Activated CD8-positive, alpha-beta memory T cell treated with anti-CD3 and anti-CD28 coated beads for 36 hours (primary cell): ENCODE measurements at regions not wholly inside any gene's neighbourhood (a gene's known extent, or its start where the extent isn't known, plus 50 kb on each side); places are given as distances from the start of the nearest gene placed in this dataset.

Experiments
- CTCF ChIA-PET: fragments of 350-600 bp; sonication (Branson Sonifier 250); formaldehyde crosslinking; loops from one replicate; lab custom pipeline; 2021; ENCODE audit warnings: antibody characterized with exemption; lab: Charles Lee
- POLR2A ChIA-PET: fragments of 350-600 bp; sonication (Branson Sonifier 250); formaldehyde crosslinking; loops from one replicate; lab custom pipeline; 2021; ENCODE audit warnings: antibody characterized with exemption; lab: Charles Lee

GRCh38 chr14:76551906-76552305, 176.0 kb downstream of the ESRRB start:
- ChIA-PET POLR2A (no interaction called here), CTCF (no interaction called here)

DNA sequence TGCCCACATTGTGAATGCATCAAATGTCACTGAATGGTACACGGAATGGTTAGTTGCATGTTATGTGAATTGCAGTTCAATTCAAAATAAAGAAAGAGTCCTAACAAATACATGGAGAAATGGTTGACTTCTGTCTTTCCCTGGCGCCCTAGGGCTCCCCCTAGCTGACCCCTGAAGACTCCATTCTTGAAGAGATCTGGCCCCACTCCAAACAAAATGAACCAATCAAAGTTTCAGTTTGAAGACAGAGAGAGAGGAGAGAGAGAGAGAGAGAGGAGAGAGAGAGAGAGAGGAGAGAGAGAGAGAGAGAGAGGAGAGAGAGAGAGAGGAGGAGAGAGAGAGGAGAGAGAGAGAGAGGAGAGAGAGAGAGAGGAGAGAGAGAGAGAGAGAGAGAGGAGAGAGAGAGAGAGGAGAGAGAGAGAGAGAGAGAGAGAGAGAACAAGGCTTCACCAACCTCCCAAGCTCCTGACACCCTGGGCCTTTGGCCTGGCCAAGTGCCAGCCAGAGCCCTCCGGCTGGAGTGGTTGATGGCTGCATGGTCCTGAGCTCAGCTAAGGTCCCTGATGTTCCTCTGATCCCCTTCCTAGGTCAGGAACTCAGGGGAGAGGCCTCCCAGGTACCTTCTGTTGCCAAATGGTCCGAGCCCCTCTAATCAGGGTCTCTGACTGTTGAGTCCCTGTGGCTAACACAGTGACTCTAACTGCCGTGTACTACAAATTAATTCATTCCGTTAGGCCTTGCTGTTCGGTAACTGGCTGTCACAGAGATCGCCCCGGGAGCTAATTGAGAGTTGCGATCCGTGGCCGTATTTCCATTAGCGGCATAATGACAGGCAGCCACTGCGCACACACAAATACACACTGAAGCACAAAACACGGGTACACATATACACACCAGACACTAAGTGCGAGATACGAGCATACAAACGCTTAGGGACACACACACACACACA, 188.8 kb downstream of the ESRRB start:
- POLR2A ChIA-PET = no interaction called here
- CTCF ChIA-PET = no interaction called here

GRCh38 chr14:76566439-76566838, 190.5 kb downstream of the ESRRB start:
- ChIA-PET POLR2A (no interaction called here), CTCF (no interaction called here)

- POLR2A ChIA-PET = no interaction called here
These were observed 186.7 kb upstream of the VASH1 start for GRCh38 chr14:76574416-76575095.

GRCh38 chr14:76575108-76575507, 186.2 kb upstream of the VASH1 start:
- POLR2A ChIA-PET = no interaction called here
- CTCF ChIA-PET = no interaction called here

More at GRCh38 chr14:76574416-76575095, 186.7 kb upstream of the VASH1 start:
- CTCF ChIA-PET = no interaction called here

DNA sequence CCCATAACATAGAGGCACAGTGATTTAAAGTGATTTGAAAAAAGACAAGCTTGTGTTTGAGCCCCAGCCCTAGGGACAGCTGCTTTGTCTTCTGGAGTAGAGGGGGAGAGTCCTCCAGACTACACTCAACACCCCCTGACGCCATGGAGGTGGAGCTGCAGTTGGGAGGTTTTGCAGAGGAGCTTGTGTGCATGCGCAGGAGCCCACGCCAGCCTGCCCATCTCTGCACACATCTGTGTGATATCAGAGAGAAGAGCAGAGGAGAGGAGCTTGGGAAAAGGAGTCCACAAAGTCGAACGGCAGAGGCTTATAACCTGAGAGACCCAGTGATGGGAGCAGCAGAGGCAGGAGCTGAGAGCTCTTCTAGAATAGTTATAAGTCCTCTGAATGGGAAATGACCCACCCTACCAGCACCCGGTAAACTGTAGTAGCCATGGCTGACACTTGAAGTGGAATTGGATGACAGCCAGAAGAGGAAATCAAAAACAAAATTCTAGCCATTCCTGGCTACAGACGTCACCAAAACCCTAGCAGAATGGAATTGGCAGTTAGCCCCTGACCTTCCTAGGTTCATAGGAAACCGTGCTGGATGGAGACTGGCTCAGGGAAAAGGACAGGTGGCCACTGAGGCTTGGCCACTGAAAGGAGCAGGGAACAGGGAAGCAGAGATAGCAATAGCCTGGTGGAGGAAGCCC, 185.1 kb upstream of the VASH1 start:
- CTCF ChIA-PET = no interaction called here
- POLR2A ChIA-PET = no interaction called here

DNA sequence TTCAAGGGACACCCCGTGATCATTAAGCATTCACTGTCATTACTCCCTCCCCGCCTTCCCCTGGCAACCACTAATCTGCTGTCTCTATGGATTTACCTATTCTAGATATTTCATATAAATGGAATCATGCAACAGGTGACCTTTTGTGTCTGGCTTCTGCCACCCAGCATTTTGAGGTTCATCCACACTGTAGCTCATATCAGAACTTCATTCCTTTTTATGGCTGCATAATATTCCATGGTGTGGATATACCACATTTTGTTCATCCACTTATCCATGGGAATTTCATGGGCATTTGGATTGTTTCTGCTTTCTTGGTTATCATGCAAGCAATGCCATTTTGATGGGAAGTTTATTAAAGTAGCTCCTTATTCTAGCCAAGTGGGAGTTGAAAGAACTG, 184.2 kb upstream of the VASH1 start:
- ChIA-PET POLR2A (no interaction called here), CTCF (no interaction called here)

DNA sequence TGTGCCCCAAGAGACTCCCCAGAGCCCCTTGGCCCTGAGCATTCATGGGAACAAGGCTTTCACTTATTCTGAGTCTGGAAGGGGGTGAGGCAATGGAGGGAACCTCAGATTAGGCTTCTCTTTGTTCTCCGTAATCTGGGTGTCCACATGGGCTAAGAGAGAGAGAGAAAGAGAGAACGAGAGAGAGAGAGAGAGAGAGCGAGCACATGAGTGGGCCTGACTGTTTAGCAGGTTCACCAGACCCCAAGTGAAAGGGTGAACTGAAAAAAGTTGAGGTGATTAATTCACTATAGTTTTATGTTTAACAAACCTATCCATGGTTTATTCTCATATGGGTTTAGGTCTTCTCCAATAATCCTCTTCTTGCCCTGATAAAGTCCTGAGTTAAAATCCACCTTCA, 183.4 kb upstream of the VASH1 start:
- POLR2A ChIA-PET = no interaction called here
- CTCF ChIA-PET = no interaction called here

DNA sequence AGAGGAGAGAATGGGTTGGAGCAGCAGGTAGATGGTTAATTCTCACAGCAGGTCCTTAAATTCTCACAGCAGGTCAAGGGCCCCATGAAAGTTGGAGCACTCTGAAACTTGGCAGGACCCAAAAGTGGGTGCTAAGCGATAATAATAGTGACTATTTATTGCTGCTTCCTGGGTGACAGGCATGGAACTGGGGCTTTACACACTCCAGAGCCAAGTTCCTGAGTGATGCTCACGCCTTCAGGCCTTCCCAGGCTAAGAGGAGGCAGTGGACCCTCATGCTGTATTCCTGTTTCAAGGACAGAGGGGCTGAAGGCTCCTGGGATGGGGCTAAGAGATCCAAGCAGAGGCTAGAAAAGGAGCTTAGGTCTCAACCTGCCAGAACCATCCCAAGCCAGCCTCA, 180.9 kb upstream of the VASH1 start:
- ChIA-PET CTCF (no interaction called here), POLR2A (no interaction called here)

DNA sequence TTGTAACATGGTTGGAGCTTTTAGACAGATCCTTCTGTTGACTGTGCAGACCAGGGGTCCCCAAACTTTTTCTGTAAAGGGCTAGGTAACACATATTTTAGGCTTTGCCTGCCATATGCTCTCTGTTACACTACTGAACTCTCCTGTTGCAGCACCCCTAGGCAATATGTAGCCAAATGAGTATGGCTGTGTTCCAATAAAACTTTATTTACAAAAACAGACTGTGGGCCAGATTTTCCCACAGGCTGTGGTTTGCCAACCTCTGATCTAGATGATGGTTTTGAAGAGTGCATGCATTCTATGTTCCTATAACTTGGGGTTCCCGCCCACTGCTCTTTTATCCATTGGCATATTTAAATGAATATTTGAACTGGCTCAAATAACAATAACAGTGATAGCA, 180.3 kb upstream of the VASH1 start:
- ChIA-PET POLR2A (no interaction called here), CTCF (no interaction called here)

DNA sequence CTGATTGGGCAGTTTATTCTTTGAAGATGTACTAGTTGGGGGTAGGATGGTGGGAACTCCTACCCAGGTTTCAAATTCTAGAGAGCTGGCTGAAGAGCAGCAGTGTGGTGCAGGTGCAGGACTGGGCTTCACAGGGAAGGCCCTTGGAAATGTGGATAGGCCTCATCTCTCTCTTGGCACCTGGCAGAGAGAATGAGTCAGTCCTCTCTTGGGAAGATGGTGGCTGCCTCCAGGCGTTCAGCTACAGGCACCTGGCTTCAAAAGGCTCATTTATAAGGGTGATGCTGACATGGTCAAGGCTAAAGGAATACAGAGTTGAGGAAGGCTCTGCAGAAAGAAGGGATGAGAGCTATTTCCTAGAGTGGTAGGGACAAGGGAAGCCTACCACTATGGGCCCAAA, 179.7 kb upstream of the VASH1 start:
- CTCF ChIA-PET = no interaction called here
- POLR2A ChIA-PET = no interaction called here

DNA sequence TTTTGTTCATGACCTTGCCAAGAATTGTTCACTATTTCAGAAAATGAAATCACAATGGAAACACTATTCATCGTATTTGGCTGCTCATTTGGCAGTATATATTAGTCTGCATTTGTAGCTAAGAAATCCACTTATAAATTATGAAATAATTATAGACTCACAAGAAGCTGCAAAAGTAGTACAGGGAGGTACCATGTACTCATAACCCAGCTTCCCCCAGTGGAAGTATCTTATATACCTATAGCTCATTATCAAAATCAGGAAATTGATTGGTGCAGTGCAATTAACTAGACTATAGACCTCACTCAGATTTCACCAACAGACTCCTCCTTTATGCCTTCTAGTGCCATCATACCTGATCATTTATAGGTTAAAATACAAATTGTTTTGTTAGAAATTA, 178.8 kb upstream of the VASH1 start:
- ChIA-PET CTCF (no interaction called here), POLR2A (no interaction called here)

DNA sequence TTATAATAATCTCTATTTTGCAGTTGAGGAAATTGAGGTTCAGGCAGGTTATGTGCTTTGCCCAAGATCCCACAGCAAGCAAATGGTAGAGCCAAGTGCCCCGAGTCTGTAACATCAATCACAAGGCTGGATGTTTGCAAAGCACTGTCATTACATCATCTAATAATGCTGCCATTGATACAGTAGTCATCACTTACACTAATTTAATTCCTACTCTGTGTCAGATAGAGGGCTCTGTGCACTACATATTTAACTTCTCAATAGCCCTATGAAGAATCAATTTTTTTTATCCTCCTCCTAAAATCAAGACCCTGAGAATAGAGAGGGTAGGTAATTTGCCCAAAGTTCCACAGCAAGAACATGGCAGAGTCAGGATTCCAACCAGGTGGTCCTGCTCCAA, 178.1 kb upstream of the VASH1 start:
- CTCF ChIA-PET = no interaction called here

GRCh38 chr14:76583805-76584204, 177.5 kb upstream of the VASH1 start:
- CTCF ChIA-PET = no interaction called here
- POLR2A ChIA-PET = no interaction called here

More for the DNA sequence above, 178.1 kb upstream of the VASH1 start:
- POLR2A ChIA-PET = no interaction called here

- POLR2A ChIA-PET = no interaction called here
These were observed 177.0 kb upstream of the VASH1 start for GRCh38 chr14:76584271-76584702.

GRCh38 chr14:76585616-76586015, 175.7 kb upstream of the VASH1 start:
- POLR2A ChIA-PET = no interaction called here
- CTCF ChIA-PET = no interaction called here

More at GRCh38 chr14:76584271-76584702, 177.0 kb upstream of the VASH1 start:
- CTCF ChIA-PET = no interaction called here

DNA sequence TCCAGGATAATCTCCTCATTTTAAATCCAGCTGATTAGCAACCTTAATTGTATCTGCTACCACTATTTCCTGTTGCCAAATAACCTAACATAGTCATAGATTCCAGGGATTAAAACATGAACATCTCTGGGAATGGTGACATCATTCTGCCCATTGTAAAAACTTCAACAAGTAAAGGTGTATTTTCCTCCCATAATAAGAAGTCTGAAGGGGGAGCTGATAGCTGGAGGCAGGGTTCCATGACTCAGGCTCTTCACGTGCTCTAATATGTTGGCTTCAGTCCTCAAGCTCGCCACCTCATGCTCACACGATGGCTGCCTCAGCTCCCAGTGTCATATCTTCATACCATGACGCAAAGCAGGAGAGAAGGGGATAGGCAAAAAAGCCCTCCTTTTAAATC, 172.0 kb upstream of the VASH1 start:
- ChIA-PET POLR2A (no interaction called here), CTCF (no interaction called here)

DNA sequence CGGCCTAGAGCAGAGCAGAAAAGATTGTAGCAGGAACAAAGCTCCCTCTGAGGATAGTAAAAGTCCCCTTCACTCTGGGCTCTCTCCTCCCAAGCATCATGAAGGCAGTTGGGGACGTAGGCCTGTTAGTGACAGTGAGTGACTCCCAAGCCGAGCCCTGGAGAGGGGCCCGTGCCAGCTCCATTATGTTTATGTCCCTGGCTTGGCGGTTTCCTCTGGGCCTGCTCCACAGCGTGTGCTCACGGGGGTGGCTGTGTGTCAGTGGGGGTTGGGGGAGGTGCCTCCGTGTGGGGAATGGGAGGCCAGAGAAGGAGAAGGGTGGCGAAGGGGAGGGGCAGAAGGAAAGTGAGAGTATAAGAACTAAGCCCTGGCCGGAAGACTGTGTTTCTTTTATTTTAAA, 170.0 kb upstream of the VASH1 start:
- CTCF ChIA-PET = no interaction called here
- POLR2A ChIA-PET = interaction anchor here (0.7 kb wide), 1 partner anchor 141 kb away, joined by 4 read pairs; no protein-coding TSS in a partner anchor

GRCh38 chr14:76595266-76595665, 166.0 kb upstream of the VASH1 start:
- CTCF ChIA-PET = no interaction called here
- POLR2A ChIA-PET = no interaction called here

- CTCF ChIA-PET = no interaction called here
- POLR2A ChIA-PET = interaction anchor here (0.6 kb wide), 1 partner anchor 170 kb away, joined by 3 read pairs; no protein-coding TSS in a partner anchor
These were observed 163.9 kb upstream of the VASH1 start for GRCh38 chr14:76597387-76597786.
